ENCODE measurements at regions not wholly inside any gene's neighbourhood (a gene's known extent, or its start where the extent isn't known, plus 50 kb on each side); places are given as distances from the start of the nearest gene placed in this dataset.

GRCh38 chr9:17862101-17862500, 283.2 kb downstream of the SH3GL2 start:
- TF ChIP-seq CEBPB (IDR thresholded peaks at IDR 0.05; ENCODE audit: low read depth), result no peak
- no peak for TF ChIP-seq CTCF (IDR thresholded peaks at IDR 0.05 in 2 of 3, conservative IDR thresholded peaks at IDR 0.05 in 1 of 3; ENCODE audit: borderline replicate concordance in 1 of 3, insufficient read depth in 1 of 3, low read depth in 2 of 3, low read length in 2 of 3)
